ENCODE measurements at regions not wholly inside any gene's neighbourhood (a gene's known extent, or its start where the extent isn't known, plus 50 kb on each side); places are given as distances from the start of the nearest gene placed in this dataset.
"Not testable (repeated sequence)": the region's sequence is repeated elsewhere in the genome, so short reads cannot be mapped to it uniquely, and the experiment has no call there.

GRCh38 chr9:81430727-81431126 lies 258.6 kb downstream of the TLE1 start:
- DNase-seq (no peak), ATAC-seq (no peak)
- Histone ChIP-seq H3K9me3 (peaks cover 22% of the 10 kb centered on the region), H3K4me1 (ENCODE audit: low read depth) (no peaks in the 10 kb centered on the region), H3K36me3 (ENCODE audit: low read depth) (no peaks in the 10 kb centered on the region), H3K4me3 (no peak overlapping the region)
- no peak for TF ChIP-seq CTCF (IDR thresholded peaks at IDR 0.05)
- intact Hi-C loops (cut with DNase I, micrococcal nuclease), result no loop called here

DNA sequence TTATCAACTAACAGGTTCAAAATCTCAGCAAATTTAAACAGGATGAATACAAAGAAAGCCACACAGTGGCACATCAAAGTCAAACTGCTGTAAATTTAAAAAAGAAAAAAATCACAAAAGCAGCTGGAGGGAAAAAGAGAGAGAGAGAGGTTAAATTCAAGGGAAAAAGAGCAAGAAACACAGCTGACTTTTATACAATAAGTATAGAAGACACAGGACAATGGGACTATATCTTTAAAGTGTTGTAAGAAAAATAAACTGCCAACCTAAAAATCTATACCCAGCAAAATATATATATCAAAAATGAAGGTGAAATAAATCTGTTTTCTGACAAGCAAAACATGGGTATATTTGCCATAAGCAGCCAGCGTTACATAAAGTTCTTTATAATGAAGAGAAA lies 261.5 kb downstream of the TLE1 start:
- no peaks in the 10 kb centered on the region for H3K36me3 ChIP-seq (ENCODE audit: low read depth)
- ATAC-seq (no peak), DNase-seq (no peak)
- intact Hi-C loops (cut with DNase I, micrococcal nuclease), result no loop called here
- no peak for TF ChIP-seq CTCF (IDR thresholded peaks at IDR 0.05)
- H3K4me3 ChIP-seq, result no peak overlapping the region
- H3K4me1 ChIP-seq (ENCODE audit: low read depth), result no peaks in the 10 kb centered on the region
- peaks cover 22% of the 10 kb centered on the region for H3K9me3 ChIP-seq

GRCh38 chr9:81424431-81424830 lies 264.9 kb downstream of the TLE1 start:
- no peak for TF ChIP-seq CTCF (IDR thresholded peaks at IDR 0.05)
- H3K36me3 ChIP-seq (ENCODE audit: low read depth), result no peaks in the 10 kb centered on the region
- ATAC-seq (no peak), DNase-seq (no peak)
- H3K4me3 ChIP-seq, result no peak overlapping the region
- intact Hi-C loops (cut with DNase I, micrococcal nuclease), result no loop called here
- peaks cover 26% of the 10 kb centered on the region for H3K9me3 ChIP-seq
- H3K4me1 ChIP-seq (ENCODE audit: low read depth), result no peaks in the 10 kb centered on the region

DNA sequence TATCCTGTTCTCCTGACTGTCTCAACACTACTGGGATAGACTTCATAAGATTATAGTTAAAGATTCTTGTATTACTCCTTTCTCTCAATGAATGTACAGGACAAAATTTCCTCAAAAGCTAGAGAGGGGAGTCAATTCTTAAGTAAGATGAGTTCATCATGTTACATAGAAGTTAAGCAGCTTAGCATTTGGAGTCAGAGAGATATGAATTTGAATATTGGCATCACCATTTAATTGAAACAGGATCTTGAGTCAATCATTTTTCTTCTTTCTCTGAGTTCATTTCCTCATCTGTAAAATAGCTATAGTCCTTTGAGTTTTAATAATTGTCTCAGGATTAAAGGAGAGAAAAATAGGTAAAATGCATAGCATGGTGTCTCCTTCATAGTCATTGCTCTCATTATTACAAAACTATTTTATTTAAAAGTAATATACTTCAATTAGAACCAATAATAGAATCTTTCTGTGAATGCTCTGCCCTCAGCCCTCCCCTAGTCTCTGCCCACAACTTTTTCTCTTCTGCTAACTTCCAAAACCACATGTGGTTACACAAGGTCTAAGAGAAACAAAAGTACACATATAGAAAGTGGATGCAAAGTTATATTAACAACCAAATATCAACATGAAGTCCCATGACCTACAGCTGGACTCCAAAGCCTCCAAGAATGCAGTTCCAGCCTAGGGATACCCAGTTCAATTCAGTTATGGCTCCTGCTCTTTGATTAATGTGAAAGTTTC lies 265.6 kb downstream of the TLE1 start:
- TF ChIP-seq CTCF (IDR thresholded peaks at IDR 0.05), result no peak
- Histone ChIP-seq H3K36me3 (ENCODE audit: low read depth) (no peaks in the 10 kb centered on the region), H3K9me3 (peaks cover 26% of the 10 kb centered on the region), H3K4me1 (ENCODE audit: low read depth) (no peaks in the 10 kb centered on the region), H3K4me3 (no peak overlapping the region)
- no peak for ATAC-seq
- intact Hi-C loops (cut with DNase I, micrococcal nuclease), result no loop called here
- no peak for DNase-seq

- intact Hi-C loops (cut with DNase I, micrococcal nuclease); H3K4me3 ChIP-seq; H3K9me3 ChIP-seq; H3K4me1 ChIP-seq (ENCODE audit: low read depth); ATAC-seq; H3K36me3 ChIP-seq (ENCODE audit: low read depth); DNase-seq: not testable (repeated sequence)
These were observed 268.3 kb downstream of the TLE1 start for GRCh38 chr9:81421090-81421489.

DNA sequence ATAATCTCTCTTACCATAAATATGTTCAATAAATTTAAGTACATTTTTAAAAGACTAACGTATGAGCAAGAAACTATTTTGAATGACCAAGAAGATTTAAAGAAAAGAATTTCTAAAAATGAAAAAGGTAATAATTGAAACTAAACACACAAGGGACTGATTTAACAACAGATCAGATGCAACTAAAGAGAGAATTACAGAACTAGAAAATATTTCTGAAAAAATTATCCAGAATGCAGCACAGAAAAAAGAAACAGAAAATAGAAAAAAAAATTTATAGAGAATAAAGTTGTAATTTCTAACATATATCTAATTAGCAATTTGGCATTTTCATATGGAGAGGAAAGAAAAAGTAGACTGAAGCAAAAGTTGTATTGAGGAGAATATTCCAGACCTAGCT lies 269.3 kb downstream of the TLE1 start:
- intact Hi-C loops (cut with DNase I, micrococcal nuclease), result no loop called here
- no peak for TF ChIP-seq CTCF (IDR thresholded peaks at IDR 0.05)
- ATAC-seq, result no peak
- Histone ChIP-seq H3K9me3 (peaks cover 4% of the 10 kb centered on the region), H3K36me3 (ENCODE audit: low read depth) (no peaks in the 10 kb centered on the region), H3K4me1 (ENCODE audit: low read depth) (no peaks in the 10 kb centered on the region), H3K4me3 (no peak overlapping the region)
- no peak for DNase-seq
